ENCODE measurements at regions not wholly inside any gene's neighbourhood (a gene's known extent, or its start where the extent isn't known, plus 50 kb on each side); places are given as distances from the start of the nearest gene placed in this dataset.

DNA sequence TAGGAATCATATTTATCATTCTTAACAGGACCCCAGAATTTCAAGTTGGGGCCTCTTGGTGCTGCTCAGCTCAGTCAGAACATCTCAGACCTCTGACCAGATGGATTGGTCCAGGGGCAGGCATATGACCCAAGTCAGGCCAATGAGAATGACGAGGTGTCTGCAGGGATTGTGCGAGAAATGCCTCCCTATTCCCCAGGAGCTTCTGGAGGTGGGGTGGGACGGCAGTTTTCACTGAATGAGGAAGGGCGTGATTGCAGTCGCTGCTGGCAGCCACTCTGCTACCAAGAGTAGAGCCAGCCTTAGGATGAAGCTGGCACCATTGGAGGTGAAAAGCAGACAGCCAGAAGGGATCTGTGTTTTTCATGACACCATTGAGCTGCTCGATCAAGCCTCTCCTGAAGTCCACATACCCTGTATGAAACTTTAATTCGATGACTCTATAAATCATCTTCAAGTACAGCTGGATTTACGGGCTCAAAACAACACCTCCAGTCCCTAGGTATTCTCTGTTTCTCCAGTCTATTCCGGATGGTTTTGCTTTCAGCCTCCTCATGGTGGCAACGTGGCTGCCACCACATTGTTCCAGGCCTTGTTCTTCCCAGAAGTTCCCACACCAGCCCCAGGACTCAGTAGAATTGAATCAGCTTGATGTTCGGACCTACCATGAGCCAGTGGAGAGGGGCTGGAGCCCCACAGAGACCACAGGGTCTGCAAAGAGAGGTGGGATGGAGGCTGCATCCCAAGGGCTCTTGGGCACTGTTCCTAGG is 70.2 kb upstream of the ADAMTS2 start:
- H3K4me3 ChIP-seq (replicated peaks in 1 of 2; ENCODE audit: low read depth in 2 of 2, low read length in 2 of 2): no peak overlapping the region
- TF ChIP-seq, protein P1, sequence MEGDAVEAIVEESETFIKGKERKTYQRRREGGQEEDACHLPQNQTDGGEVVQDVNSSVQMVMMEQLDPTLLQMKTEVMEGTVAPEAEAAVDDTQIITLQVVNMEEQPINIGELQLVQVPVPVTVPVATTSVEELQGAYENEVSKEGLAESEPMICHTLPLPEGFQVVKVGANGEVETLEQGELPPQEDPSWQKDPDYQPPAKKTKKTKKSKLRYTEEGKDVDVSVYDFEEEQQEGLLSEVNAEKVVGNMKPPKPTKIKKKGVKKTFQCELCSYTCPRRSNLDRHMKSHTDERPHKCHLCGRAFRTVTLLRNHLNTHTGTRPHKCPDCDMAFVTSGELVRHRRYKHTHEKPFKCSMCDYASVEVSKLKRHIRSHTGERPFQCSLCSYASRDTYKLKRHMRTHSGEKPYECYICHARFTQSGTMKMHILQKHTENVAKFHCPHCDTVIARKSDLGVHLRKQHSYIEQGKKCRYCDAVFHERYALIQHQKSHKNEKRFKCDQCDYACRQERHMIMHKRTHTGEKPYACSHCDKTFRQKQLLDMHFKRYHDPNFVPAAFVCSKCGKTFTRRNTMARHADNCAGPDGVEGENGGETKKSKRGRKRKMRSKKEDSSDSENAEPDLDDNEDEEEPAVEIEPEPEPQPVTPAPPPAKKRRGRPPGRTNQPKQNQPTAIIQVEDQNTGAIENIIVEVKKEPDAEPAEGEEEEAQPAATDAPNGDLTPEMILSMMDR (IDR thresholded peaks at IDR 0.05; ENCODE audit: low read depth, low read length): no peak
- DNase-seq (ENCODE audit: low read depth in 2 of 2): no peak

DNA sequence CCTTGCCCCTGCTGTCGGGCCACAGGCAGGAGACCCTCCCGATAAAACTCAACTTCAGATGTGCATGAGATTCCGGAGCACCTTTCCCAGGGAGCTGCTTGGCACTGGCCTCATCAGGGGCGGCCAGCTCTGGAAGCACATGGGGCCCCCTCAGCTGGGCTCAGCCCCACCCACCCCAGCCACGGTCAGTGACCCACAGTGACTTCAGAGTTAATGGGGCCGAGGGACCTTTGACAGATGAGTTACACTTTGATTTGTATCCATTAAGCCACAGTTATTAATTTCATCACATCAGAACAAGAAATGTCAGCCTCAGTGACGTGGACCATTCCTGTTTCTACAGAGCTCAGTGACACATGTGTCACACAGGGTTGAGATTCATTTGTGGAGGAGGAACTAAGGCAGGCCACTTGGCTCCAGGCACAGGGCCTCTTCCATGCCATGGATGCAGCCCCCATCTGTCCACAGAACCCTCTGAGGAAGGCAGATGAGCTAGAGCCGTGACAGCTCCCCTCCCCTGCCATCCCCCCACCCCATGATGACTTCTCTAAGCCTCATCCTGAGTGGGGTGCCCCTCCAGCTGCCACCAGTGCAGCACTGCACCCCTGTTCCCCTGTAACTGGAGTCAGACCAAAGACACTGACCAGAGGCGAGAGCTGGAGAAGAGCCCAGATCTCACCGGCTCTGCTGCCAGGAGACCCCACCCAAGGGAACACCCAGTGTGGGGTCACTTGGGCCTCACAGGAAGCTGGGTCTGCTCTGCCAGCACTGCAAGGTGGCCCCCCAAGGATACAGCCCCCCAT is 69.4 kb upstream of the ADAMTS2 start:
- TF ChIP-seq, protein P1 (IDR thresholded peaks at IDR 0.05; ENCODE audit: low read depth, low read length): no peak
- no peak for DNase-seq (ENCODE audit: low read depth in 2 of 2)
- no peak overlapping the region for H3K4me3 ChIP-seq (replicated peaks in 1 of 2; ENCODE audit: low read depth in 2 of 2, low read length in 2 of 2)

DNA sequence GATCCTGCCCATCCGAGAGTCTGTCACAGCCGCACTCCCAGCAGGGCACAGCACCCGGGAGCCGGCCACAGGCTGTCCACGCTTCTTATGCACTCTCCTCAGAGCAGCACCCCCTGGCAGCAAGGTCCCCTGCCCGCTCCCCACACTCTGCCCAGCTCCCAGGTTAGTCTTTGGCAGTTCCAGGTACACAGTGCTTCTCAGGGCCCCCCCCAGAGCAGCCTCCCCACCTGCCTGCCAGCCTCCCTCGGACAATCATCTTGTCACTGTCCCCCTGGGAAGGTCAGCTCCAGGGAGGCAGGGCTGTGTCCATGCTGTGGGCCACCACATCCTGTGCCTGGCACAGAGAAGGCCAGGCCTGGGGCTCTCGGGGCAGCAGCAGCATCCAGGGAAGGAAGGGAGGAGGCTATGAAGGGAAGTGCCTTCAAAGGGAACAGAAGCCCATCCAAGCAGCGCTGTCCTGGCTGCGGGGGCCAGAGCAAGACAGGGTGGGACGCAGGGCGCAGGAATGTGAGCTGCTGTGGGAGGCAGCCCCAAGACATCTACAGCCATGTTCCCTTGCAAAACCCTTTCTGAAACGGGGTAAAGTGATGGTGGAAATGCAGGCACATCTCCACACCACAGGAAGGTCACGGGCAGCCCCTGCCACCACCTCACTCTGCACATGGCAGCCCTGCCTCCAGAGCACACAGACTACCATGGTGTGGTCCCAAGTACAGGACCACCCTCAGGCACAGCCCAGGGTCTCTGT is 68.6 kb upstream of the ADAMTS2 start:
- no peak overlapping the region for H3K4me3 ChIP-seq (replicated peaks in 1 of 2; ENCODE audit: low read depth in 2 of 2, low read length in 2 of 2)
- no peak for DNase-seq (ENCODE audit: low read depth in 2 of 2)
- TF ChIP-seq, protein P1 (IDR thresholded peaks at IDR 0.05; ENCODE audit: low read depth, low read length): no peak

DNA sequence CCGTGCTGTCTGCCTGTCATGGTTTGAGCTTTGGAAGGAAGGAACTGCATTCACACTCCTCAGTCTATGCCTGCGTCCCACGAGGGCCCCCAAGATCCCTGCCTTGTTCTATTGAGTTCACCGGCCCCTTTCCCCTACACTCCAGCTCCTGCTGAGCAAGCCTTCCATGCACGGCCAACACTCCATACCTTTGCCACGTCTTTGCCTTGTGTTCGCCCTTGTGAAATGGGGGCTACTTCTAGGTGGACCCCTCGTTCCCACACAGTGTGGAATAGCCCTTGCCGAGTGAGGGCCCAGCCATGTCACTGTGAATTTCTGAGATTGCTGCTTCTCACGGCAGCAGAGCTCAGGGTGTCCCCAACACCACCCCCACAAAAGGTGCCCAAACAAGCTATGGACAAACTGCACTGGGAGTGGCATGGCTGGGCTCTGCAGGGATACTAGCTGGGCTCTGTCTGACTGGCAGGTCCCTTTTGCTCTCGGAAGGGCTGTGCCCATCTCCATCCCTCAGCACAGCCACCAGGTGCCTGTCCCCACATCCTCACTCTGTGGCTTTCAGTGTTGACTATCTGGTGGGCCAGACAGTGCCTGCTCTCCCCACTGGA is 67.9 kb upstream of the ADAMTS2 start:
- no peak for DNase-seq (ENCODE audit: low read depth in 2 of 2)
- H3K4me3 ChIP-seq (replicated peaks in 1 of 2; ENCODE audit: low read depth in 2 of 2, low read length in 2 of 2): no peak overlapping the region
- TF ChIP-seq, protein P1 (IDR thresholded peaks at IDR 0.05; ENCODE audit: low read depth, low read length): no peak

DNA sequence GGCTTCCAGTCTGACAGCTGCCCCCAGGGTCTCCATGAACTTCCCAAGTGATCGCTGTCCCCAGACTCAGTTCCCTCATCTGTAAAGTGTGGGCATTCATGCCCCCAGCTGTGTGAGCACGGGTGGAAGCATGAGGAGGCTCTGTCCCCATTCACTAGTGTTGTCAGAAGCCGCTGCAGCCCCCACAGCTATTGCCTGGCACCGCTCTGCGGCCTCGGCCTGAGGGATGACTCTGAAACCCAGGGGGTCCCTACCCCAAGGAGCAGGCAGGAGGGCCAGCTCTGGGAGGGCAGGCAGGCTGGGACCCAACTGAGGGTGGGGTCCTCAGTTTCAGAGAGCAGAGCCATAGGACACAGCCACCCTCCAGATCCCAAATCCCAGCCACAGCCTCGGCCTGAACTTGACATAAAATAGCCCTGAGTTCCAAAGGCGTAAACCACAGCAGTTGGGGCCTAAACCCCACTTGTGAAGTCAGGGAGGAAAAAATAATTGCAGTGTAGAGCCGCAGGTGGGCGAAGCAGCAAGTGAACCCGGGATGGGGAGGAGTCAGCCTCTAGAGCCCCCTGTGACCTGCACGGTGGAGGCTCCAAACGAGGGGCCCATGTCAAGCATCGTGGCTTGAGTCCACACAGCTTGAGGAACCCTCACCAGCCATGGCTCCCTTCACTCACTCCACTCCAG is 66.0 kb upstream of the ADAMTS2 start:
- H3K4me3 ChIP-seq (replicated peaks in 1 of 2; ENCODE audit: low read depth in 2 of 2, low read length in 2 of 2): no peak overlapping the region
- DNase-seq (ENCODE audit: low read depth in 2 of 2): no peak
- TF ChIP-seq, protein P1 (IDR thresholded peaks at IDR 0.05; ENCODE audit: low read depth, low read length): no peak
